CD1c-positive myeloid dendritic cell (primary cell): ENCODE measurements at regions not wholly inside any gene's neighbourhood (a gene's known extent, or its start where the extent isn't known, plus 50 kb on each side); places are given as distances from the start of the nearest gene placed in this dataset.

ENCODE experiments used
- DNase-seq: peaks from one replicate; pipeline ENCODE4 v3.0.0-alpha.2; 2016; ENCODE audit errors: extremely low spot score

DNA sequence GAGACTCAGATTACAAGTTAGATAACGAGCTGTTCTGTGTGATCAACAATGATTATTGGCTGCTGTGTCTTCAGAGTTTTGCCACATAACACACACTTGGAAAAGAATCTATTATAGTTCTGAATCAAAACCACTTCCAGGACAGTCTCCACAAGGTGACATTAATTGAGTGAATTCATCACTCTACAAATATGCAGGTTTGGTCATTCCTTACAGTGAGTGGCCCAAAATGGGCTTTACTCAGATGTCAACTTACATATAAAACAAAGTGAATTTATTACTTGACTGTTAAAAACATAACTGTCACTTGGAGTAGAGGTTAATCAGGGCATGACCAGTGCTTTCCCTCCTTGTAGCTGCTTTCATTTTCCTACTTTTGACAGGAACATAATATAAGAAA, 984.3 kb downstream of the REEP3 start:
- DNase-seq, result no peak

- no peak for DNase-seq
Observed at GRCh38 chr10:64506963-64507362, 985.8 kb downstream of the REEP3 start.

GRCh38 chr10:64507651-64508028, 986.4 kb downstream of the REEP3 start:
- DNase-seq, result no peak

DNA sequence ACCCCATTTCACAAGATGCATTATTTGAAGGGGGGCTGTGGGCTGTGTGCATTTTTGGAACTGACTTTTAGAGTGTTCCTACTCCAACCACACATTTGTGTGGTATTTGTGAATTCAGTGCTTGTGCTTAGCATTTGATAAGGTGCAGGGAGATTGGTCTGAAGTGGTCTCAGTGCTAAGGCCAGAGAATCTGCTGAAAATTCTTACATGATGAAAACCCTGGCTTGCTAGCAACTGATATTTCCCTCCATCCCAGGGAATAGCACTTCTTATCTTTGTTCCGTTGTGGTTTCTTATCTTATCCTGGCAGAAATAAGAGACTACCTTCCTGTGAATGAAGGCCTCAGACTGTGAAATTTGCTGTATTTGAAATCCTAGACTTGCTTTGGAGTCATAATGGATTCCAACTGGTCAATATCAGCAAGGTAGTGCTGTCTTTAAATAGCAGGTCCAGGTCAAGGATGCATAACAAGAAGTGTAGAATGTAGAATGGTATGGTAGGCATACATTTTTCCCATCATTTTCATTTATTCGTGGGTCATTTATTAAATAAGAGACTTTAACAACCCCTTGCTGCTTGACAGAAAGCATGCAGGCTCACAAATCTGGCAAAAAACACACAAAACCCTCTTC, 986.9 kb downstream of the REEP3 start:
- DNase-seq, result no peak

GRCh38 chr10:64515970-64516699, 994.9 kb downstream of the REEP3 start:
- DNase-seq, result no peak

DNA sequence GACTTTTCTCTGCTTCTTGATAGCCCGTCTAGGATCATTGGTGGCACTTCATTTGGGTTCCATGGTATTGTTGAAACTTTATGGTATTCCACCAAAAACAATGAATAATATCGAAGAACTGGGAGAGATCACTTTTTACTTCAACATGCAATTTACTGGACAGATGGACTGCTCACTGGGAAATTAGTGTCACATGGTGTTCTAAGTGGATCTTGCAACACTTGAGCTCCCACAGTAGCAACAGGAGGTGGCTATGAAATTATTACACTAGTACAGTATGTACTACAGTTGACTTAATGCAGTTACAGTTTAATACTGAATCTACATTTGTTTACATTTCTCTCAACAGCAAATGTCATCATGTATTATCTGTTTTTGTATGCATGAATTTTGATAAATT, 997.3 kb downstream of the REEP3 start:
- DNase-seq, result no peak

- no peak for DNase-seq
Observed at GRCh38 chr10:64519427-64519826, 998.2 kb downstream of the REEP3 start.

GRCh38 chr10:64519831-64520230, 998.6 kb downstream of the REEP3 start:
- DNase-seq, result no peak

DNA sequence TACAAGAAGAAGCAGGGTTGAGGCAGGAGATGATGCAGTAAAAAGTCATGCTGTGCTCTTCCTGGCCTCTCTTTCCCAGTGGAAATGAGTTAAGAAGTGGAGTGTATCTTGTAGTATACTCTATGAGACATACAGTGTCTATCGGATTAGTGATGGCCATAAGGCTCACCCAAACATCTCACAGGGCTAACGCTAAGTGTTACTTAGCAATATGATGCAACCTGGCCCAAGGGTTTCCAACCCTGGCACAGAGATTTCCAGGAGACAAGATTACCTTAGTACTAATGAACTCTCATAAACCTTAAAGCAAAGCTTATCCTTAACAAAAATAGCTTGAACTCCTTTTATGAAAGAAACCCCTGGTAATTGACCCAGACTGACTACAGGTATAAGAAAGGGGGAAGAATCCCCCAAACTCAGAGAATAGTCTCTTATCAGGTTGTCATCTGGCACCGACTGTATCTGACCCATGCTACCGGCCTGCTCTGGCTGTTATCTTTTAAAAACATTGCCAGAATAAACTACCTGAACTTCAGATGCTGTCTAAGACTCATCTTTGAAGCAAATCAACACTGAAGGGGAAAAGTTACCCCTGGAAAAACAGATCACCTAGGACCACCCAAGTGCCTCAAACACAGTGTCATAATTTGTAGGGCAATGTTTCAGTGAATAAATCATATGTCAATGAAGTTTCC, 1002.0 kb downstream of the REEP3 start:
- no peak for DNase-seq

- no peak for DNase-seq
Observed at GRCh38 chr10:64528294-64529002, 1007.2 kb downstream of the REEP3 start.

DNA sequence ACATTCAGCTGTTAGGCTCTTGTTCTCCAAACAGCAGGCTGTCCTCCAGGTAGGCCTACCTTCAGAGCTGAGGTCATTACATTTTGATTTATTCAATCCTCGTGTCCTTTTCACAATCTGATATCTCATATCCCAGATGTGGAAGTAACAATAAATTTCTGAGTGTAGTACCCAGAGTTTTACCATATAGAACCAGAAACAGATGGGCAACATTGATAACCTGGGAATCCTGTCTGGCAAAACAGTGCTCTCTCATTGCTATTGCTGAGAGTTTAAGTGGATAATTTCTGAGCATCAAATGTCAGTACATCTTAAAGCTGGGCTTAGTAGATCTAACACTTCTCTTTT, 1007.8 kb downstream of the REEP3 start:
- DNase-seq, result no peak

DNA sequence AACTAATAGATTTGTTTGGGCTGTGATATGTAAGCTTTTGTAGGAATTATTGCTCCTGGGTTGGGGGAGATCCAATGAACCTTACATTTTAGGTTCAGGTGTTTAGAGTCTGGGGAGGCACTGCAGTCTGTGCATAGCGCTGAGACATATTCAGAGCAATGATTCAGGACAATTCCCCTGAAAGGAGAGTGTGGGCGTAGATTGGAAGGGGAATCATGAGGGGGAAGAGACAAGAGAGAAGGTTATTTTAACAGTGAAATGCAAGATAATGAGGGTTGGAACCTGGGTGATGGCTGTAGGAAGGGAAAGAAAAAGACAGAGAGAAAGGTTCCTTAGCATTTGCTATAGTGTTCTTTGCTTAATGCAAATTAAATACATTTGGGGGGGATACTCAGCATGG, 1013.4 kb downstream of the REEP3 start:
- DNase-seq, result no peak

DNA sequence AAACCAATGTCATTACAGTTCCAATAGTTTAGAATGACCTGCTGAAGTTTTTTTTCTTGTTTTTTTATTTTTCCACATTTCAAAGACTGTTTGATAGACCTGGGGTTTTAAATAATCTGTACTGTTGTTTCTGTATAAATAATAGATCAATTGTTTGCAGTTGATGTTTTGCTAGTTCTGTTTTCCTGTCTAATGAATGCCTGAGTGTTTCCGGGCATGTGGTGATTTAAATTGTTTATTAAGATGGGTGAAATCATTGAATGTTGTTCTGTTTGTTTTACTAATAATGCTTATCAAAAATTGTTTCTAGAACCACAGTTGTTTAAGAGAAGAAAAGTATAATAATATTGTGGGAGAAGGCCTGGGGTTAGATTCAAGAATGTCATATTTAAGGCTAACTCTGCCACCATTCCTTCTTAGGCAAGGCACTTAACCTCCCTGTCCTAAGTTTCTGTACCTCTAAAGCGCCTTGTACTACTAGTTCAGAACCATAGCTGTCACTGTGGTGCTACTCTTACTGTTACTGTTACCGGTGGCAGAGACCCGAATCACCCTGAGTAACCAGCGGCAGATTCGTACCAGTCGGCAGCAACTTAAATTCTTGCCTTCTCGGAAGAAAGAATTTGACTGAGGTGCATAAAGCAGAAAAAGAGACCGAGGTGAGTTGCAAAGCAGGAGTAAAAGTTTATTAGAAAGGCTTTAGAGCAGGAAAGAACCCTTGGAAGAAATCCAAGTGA, 1014.1 kb downstream of the REEP3 start:
- no peak for DNase-seq

DNA sequence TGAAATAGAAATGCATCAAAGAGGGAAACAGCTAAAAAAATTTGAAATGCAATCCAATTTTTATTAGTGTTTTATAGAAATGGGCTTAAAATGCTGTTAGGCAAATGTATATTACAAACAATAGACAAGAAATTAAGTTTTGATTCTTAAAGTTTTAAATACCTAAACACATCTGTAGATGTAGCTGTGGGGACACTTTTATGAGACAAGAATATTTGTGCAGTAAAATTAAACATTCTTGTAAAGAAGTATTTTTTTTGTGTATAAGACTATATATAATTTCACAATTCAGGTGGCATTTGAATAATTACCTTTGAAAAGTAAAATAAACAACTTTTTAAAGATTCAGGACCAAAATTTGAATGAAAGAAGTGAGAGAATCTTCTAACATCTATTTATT, 1015.9 kb downstream of the REEP3 start:
- no peak for DNase-seq

- no peak for DNase-seq
Observed at GRCh38 chr10:64537928-64538327, 1016.7 kb downstream of the REEP3 start.

GRCh38 chr10:64546073-64546472, 1024.9 kb downstream of the REEP3 start:
- DNase-seq, result no peak

DNA sequence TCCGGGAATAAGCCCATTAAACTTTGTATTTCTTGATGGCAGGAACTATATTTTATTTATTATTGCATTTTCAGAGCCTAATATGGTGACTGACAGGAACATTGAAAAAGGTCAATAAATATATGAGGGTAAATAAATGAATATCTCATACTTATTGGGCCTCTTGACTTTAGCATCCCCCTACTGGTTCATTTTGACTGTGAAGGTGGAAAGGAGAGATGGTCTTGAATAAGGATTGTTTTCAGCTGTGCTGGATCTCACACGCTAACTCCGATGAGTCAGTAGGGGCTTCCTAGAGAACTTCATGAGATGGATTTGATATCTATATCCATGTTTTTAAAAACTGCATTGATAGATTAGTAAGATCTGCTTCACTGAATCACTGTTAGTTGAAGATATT, 1026.0 kb downstream of the REEP3 start:
- no peak for DNase-seq

DNA sequence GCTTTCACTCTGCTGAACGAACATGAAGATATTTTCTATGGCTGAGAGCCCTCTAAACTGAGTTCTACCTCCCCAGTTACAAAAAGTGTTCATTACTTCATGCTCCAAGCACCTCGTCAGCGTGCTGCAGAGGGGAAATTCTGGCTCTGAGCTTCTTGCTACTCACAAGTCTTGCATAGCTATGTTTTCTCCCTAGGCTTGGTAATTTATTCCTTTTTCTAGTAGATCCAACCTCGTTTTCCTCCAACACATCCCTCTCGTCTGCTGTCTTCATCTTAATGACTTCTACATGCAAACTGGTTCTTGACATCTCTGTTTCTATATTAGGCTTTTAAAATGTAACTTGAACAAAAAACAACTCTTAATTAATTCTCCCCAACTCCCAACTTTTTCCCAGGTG, 1034.5 kb downstream of the REEP3 start:
- no peak for DNase-seq

DNA sequence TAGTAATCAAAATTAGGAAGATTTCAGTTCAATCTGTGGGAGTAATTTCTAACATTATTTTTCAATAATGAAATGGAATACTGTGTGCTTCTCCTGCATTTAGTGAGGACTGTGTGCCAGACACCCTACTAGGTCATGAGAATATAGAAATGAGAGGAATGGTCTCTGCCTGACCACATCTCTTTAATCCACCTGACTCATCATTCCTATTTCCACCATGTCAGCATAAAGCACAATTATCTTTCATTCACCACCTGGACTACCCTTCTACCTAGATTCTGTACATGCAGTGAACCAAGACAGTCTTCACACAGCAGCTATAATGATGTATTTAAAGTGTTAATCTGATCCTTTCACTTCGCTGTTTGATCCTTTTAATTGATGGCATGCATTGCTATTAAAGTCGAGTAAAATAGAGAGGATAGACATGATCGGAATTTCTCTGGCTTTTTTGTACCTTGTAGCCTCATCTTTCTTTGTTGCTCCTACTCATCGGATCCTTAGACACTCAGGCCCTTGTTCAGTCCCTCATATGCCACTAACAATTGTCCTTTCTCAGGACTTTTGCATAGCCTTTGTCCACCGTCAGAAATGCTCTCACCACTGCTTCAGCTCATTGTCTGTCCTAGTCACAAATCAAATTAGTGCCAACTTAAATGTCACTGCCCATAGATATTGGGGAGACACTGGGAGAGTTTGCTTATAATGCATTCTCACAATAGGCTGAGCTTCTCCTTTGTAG, 1037.1 kb downstream of the REEP3 start:
- no peak for DNase-seq

GRCh38 chr10:64571056-64571455, 1049.9 kb downstream of the REEP3 start:
- no peak for DNase-seq

DNA sequence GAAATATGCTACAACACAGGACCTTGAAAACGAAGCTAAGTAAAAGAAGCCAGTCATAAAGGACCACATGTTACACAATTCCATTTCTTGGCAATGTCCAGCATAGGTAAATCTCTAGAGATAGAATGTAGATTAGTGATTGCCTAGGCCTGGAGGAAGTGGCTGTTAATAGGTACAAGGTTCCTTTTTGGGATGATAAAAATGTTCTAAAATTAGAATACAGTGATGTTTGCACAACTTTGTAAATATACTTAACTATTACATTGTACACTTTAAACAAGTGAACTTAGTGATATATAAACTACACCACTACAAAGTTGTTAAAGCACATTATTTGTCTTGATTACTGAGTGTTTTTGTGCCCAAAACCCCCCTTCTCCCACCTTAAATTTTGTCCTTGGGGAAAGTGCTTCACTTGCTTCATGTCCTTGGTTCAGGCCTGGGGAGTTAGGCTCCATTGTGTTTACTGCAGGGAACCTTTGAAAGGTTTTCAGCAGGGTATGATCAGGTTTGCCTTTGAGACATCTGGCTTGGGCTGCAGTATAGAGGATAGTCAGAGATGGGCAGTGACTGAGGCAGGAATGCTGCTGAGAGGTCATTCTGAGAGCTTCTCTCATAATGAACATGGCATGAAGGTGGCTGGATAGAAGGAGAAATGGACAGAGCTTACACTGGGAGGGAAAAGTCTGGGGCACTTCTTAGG, 1052.6 kb downstream of the REEP3 start:
- no peak for DNase-seq
